Kidney capillary endothelial cell (primary cell): ENCODE measurements at regions not wholly inside any gene's neighbourhood (a gene's known extent, or its start where the extent isn't known, plus 50 kb on each side); places are given as distances from the start of the nearest gene placed in this dataset.
A peak's percentile ranks its signal among the peaks of the same experiment; 100 is the strongest.
"Not testable (repeated sequence)": the region's sequence is repeated elsewhere in the genome, so short reads cannot be mapped to it uniquely, and the experiment has no call there.

Experiments
- DNase-seq: peaks from one replicate; pipeline ENCODE4 v3.0.0-alpha.2; 2018; ENCODE audit warnings: low spot score

DNA sequence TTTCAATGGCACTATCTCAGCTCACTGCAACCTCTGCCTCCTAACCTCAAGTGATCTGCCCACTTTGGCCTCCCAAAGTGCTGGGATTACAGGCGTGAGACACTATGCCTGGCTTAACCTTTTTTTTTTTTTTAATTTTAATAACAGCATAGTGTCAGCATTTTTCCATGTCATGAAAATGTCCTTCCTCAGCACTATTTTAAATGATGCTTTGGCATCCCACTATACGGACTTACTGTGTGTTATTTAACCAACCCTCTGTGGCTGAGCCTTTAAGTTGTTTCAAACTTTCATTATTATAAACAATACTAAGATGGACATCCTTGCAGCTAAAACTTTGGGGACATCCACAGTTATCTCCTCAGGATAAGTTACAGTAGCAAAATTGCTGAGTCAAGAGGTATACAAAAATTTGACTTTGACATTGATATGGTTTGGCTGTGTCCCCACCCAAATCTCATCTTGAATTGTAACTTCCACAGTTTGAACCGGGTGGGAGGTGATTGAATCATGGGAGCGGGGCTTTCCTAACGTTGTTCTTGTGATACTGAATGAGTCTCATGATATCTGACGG lies 123.8 kb upstream of the JARID2 start:
- DNase-seq: no peak

DNA sequence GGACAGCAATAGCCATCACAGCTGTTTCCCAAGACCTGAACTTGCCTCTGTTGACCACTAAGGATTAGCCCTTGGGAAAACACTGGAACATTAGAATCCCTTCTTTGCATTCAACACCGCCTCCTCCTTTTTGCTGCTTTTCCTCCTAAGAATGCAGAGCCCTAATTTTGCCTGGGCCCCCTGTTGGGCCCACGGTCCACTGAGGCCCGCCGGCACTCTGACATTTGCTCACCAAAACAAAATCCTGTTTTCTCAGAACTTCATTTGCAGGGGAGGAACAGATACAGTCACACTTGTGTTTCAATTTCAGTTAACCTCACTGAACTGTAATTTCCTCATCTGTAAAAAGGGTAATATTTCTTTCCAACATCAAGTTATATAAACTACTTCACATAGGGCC lies 116.0 kb upstream of the JARID2 start:
- DNase-seq: no peak

DNA sequence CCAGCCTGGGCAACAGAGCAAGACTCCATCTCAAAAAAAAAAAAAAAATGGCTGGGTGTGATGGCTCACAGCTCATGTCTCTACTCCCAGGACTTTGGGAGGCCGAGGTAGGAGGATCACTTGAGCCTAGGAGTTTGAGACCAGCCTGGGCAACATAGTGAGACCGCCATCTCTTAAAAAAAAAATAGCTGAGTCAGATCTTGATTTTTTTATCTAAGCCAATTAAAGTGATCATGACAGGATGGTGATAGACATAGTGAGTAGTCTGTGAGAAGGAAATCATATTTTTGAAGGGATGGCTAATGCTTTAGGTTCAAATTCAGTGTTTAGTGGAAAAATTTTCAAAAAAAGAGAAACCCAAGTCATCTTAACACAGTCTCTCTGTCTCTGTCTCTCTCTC lies 114.6 kb upstream of the JARID2 start:
- DNase-seq: no peak

DNA sequence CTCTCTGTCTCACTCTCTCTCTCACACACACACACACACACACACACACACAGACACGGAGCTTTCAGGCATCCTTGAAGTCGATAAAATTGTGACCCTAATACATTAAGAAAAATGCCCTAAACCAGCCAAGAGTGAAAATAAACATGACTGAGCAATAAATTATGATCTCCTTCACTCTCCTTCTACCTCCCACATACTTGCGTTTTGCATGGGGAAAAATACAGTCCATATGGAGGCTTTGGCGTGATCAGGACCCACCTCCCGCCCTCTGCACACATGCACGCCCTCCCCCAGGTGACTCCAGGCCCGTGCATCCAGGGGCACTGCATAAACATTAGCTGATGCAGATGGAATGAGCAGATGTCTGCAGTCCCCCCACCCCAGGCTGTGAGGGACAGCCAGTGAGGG lies 114.2 kb upstream of the JARID2 start:
- no peak for DNase-seq

DNA sequence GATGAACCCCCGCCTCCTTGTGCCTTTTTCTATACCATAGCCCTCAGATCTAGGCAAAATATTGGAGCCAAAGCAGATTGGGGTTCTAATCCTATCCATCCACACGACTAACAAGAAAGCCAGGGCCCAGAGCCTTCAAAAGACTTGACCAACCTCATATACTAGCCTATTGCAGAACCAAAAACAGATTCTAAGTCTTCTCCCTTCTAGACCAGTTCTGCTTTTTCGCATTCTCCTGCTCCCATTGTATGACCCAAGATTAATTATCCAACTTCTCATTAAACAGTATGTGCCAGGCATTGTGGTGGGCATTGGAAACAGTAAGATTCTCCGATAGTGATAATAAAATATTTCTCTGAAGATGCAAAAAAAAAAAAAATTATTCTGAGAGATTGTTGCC lies 113.7 kb upstream of the JARID2 start:
- no peak for DNase-seq

DNA sequence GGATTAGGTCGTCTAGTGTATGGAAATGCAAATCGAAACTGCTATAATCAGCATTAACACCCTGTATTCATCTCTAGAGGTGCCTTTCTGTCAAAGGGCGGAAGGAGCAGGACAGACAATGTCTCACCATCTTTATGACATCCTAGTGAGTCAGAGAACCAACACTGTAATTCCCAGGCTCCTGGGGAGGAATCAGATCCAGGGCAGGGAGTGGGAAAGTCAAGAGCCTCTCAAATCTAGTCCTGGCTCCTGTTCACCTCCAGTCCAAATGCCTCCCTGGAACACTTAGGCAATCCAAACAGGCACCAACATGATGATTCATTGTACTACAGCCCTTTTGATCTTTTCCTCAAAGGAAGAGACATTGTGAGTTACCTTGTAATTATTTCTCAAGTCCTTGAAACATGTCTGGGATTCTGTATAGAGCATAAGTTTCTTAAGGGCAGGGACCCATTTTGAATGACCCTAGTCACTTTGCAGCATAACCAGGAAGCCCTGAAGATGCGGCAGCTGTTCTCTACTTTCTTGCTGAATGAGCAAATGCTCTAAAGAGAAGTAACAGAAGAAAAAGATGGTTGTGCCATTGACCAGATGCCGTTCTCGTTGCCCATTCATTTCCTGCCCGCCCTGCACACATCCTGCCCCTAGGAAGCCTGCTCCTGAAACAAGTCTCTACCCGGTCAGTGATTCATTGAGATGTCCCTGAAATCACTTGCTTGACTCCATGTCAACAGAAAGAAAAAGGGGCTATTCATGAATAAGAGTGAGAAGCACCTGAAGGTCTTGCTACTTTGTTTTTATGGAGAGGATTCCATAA lies 112.8 kb upstream of the JARID2 start:
- DNase-seq: peak; percentile 93

DNA sequence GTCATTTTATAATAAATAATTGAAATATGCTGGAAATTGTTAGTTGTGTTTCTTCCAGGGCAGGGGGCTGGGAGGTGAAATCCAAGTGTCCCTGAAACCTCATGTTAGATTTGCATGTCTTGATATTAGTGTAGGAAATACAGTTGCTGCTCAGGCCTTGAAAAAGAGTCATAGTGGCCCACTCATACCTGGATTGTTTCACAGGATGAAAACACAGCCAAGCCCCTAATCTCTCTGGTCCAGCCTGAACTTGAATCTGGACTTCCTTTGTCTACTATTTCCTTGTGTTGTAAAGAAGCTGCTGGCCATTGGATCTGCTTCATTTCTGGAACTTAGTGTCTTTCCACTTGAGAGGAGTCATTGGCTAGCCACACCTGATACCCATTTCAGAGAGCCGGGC lies 108.8 kb upstream of the JARID2 start:
- DNase-seq: no peak

DNA sequence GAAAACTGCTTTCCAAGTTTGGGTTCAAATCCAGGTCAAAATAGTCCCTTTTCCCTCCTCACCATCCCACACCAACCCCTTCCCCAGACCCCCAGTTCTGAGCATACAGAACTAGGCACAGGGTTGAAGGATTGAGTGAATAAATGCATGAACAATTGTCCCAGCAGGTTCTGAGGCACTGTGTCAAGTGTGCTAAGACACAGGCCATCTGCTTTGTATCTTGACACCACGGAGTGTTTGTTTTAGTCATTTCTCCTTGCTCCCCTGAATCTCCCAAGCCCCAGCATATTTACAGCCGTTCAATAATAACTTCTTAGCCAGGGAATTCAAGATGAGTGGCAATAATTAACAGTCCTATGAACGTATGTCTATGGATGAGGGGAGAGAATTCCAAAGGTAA lies 102.8 kb upstream of the JARID2 start:
- DNase-seq: no peak

DNA sequence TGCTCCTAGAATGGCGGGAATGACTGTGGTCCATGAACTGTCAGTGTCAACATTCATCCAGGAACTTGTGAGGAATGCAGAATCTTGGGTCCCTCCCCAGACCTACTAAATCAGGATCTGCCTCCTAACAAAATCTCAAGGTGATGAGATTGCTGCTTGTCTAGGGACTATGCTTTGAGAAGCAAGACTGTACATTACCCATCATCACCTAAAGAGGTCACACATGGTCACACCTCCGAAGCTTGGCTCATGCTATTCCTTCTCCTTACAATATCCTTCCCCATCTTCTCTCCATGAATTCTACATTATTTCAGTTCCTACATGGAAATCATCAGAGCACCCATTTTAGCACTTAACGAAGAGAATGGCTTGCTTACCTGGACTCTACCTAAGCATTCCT lies 102.3 kb upstream of the JARID2 start:
- DNase-seq: no peak

DNA sequence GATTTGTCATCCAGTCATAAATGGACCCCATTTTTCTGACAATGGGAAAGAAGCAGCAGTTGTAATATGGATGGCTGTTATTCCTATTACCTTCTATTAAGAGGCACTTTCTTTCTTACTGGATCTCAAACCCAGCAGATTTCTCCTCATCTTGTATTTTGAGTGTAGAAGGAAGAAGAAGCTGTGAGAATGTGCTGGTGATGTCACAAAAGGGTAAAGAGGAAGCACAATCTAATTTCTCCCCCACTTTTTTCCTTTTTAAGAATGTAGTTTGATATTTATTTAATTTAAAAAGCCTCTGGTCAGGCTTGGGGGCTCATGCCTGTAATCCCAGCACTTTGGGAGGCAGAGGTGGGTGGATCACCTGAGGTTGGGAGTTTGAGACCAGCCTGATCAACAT lies 100.0 kb upstream of the JARID2 start:
- no peak for DNase-seq

DNA sequence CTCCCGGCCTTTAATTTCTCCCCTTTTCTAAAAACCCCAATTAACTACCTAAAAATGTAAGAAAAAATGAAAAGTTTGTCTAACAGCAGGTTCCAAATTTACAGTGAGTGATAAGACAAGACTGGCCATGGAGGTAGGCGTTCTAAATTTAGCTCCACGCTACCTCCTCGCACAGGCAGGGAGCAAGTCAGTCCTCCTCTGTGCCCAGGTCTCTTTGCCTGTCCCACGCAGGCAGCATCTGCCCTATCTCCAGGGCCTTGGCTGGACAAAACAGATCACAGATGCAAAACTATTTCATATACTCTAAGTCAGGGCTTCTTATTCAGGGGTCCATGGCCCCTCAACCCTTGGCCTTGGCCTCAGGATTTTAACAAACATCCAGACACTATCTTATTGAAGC lies 98.0 kb upstream of the JARID2 start:
- no peak for DNase-seq

DNA sequence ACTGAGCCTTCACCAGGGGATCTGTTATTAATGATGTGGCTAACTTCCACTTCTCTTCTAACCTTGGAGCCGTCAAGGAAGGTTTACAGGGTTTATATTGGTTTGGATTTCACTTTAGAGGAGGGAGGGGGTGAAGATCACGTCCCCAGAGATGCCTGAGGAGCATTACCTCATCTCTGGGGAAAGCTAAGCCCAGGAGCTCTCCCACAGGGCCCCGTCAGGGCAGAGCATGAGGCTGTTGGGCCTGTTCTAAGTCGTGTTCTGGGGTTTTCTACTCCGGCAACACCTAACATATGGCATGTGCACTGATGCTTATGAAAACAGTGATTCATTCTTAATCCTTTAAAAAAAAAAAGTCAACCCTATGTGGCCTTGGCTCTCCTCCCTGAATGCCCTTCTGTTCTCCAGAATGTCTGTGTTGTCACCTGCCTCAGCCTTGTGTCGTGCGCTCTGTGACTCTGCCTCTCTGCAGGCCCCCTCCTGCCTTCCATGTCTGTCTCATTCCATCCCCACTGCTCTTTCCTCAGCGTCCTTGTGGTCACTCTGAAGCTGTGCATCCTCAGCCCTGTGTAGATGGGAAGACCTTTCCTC lies 97.4 kb upstream of the JARID2 start:
- DNase-seq: no peak

DNA sequence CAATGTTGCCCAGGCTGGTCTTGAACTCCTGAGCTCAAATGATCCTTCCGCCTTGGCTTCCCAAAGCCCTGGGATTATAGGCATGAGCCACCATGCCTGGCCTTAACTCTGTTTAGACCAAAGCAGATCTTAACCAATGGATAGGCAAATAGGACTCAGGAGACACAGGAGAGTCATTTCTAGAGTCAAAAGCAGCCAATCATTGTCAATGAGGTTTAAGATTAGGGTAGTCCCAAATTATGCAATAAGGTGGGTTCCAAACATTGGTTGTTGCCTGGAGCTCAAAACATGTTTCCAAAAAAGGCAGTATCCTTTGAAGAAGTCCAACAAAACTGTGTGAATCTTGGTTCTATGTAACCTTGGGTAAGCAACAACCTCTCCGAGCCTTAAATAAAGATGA lies 95.7 kb upstream of the JARID2 start:
- DNase-seq: no peak

DNA sequence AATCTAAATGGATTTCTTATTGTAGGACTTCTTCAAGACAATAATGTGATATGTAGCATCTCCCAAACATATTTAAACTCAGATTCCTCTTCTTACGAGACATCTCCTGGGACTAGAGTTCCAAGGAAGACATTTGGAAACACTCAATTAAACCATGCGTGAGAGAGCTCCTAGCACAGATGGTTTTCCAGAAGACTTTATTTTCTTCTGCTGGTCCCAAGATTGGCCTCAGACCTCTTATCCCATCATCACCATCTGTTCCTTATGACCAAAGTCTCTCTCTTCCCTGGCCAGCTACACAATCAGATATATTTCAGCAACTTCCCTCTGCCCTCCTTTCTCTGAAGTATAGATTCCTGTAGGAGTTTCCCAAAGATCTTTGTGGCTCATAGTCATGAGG lies 93.2 kb upstream of the JARID2 start:
- DNase-seq: no peak

DNA sequence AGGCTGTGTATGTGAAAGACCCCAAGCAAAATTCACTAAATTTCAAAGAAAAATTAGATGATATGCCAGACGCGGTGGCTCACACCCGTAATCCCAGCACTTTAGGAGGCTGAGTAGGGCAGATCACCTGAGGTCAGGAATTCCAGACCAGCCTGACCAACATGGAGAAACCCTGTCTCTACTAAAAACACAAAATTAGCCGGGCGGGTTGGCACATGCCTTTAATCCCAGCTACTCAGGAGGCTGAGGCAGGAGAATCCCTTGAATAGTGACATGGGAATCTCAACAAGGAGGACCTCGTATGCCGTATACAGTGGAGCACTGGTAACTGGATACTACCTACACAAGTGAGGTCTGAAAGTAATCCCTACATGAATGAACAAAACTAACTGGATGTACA lies 92.7 kb upstream of the JARID2 start:
- DNase-seq: no peak

DNA sequence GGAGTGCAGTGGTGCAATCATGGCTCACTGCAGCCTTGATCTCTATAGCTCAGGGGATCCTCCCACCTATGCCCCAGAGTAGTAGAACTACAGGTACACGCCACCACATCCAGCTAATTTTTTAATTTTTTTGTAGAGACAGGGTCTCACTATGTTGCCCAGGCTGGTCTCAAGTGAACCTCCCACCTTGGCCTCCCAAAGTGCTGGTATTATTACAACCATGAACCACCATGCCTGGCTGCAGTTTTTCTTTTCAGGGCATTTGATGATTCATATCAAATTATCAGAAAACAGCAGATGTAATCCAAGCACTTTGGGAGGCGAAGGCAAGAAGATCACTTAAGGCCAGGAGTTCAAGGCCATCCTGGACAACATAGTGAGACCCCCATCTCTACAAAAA lies 88.4 kb upstream of the JARID2 start:
- no peak for DNase-seq

DNA sequence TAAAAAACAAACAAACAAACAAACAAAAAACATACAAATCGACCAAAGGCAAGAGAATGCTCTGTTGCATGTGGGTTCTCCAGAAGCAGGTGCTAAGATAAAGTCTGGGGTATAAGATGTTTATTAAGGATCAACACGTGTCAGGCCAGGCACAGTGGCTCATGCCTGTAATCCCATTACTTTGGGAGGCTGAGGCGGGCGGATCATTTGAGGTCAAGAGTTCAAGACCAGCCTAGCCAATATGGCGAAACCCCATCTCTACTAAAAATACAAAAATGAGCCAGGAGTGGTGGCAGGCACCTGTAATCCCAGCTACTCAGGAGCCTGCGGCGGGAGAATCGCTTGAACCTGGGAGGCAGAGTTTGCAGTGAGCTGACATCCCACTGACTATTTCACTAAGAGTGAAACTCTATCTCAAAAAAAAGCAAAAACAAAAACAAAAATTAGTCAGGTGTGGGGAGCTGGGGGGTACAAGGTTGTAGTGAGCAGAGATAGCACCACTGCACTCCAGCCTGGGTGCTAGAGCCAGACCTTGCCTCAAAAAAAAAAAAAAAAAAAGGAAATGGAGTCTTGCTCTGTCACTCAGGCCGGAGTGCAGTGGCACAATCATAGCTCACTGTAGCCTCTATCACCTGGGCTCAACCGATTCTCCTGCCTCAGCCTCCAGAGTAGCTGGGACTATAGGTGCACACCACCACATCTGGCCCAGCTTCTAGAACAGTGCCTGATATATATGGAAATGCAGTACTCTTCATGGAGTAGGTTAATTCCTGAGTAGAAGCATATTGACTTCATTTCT lies 86.8 kb upstream of the JARID2 start:
- no peak for DNase-seq

DNA sequence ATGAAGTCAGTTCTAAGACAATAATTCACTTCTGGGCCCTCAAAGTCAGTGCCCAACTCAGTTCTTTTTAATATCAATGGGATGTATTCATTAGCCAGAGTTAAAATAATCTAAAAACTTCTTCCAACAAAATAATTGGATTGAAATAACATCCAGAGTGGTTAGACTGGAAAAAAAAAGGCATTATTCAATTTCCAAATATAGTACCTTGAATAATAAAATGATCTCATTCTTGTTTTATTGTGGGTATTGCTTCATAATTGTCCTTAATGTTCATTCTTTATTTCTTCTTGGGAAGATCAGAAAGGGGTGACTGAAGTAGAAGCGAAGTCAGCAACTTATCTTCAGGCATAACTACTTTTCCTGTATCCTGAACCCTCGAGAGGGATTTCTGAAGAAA lies 85.1 kb upstream of the JARID2 start:
- no peak for DNase-seq

DNA sequence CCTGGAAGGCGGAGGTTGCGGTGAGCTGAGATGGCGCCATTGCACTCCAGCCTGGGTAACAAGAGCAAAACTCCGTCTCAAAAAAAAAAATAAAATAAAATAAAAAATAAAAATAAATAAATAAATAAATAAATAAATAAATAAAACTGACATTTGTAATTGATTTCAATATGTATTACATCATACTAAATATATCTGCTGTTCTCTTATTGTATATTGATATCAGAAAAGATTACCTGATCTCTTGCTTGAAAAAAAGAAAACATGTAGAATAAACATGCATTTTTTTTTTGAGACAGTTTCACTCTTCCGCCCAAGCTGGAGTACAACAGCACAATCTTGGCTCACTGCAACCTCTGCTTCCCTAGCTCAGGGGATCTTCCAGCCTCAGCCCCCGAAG lies 81.0 kb upstream of the JARID2 start:
- DNase-seq: not testable (repeated sequence)

DNA sequence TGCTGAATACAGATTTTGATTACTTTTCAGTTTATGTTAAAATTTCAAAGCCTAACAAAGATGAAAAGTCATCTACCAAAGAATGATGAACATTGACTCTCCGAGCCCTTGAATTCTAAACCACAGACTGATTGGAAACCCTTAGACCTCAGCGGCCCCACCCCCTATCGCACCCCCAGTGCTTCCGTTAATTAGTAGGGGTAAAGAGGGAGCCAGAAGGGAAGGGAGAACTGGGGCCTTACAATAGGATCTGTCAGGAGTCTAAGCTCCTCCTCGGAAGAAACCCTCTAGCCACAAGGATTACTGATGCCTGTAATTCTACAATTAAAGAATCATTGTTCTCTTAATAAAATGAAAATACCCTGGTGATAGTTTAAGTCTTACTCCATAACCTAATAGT lies 79.7 kb upstream of the JARID2 start:
- DNase-seq: no peak

DNA sequence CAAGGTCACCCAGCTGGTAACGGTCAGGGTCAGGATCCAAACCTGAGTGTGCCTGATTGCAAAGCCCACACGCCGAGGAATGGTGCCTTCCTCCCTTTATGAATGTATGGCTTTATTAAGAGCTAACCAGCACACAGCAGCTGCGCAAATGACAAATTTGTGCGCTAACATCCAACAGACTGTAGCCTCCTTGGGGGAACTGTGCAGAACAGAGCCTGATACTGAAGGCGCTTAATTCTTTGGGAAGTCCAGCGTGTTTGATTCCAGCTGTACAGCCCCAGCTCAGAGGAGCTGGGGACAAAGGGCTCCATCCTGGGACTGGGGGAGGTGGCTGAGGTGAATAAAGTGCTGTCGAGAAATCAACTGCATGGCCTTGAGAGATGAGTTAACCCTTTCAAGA lies 75.7 kb upstream of the JARID2 start:
- DNase-seq: no peak

DNA sequence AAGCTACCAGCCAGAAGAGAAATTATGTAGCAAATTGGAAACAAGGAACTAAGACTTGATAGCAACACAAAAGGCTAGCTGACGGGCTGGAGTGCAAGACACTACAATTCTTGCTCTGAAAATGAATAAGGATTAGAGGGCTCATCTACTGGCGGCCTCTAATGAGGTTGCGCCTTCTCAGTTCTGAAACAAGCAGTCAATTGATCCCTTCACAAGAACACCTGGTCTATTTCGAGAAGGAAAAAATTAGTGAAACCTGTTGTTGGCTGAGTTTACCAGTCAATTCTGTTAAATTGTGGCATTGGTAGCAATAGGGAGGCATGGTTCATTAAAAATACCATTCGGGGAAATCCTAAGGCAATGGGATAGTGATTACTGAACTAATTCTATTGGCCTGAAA lies 74.8 kb upstream of the JARID2 start:
- DNase-seq: no peak

DNA sequence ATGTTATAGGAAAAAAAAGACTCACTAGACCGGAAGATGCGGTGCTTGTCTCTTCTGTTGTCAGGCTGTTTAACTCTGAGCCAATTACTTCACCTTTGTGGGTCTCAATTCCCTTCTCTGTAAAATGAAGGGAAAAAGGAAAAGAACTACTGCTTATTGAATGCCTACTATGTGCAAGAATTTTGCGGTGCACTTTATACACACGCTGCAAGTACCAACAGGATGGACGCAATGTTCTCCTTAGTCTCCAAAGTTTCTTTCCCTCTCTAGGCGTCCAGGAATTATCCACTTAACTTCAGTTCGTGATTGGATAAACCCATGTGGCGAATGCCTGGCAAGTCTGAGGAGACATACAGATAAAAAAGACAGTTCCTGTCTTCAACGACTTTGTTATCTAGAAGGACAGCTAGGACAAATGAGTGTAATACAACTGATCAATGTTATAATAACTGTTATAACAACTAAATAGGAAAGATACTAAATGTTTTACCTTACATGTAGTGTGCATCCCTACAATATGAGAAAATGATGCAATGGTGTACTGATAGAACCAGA lies 69.0 kb upstream of the JARID2 start:
- DNase-seq: no peak
